Endothelial cell of umbilical vein (primary cell): ENCODE measurements at regions not wholly inside any gene's neighbourhood (a gene's known extent, or its start where the extent isn't known, plus 50 kb on each side); places are given as distances from the start of the nearest gene placed in this dataset.

ENCODE experiments used
- BruUV-seq: library from RNA; stranded (reverse); fragments of 400-500 nt; replicated peaks from 2 replicates; lab custom pipeline; 2021; lab: Mats Ljungman, UMichigan
- CTCF ChIA-PET: fragments of 300-600, 350-600 bp; sonication (Branson Sonifier 250); formaldehyde crosslinking; loops from one replicate; lab custom pipeline; 2021; ENCODE audit warnings: antibody characterized with exemption, inconsistent platforms; lab: Charles Lee
- POLR2A ChIA-PET: fragments of 300-600, 350-600 bp; sonication (Branson Sonifier 250); formaldehyde crosslinking; loops from one replicate; lab custom pipeline; 2021; ENCODE audit warnings: antibody characterized with exemption, inconsistent platforms; lab: Charles Lee
- DNase-seq: peaks from one replicate; pipeline ENCODE4 v3.0.0-alpha.2; 2011; ENCODE audit warnings: low read depth, low spot score
- FAIRE-seq: peaks from 2 replicates; lab custom pipeline; 2011; peaks lifted over from hg19 to GRCh38; lab: Jason Lieb, UNC
- H2AFZ ChIP-seq: 2 replicates; pipeline ENCODE4 v1.6.0; 2012; ENCODE audit warnings: low read depth, low read length, control low read depth, inconsistent platforms
- H3K27ac ChIP-seq: 2 replicates; pipeline ENCODE4 v1.5.1; 2011; ENCODE audit warnings: low read depth, mild to moderate bottlenecking, control low read depth, low read length, moderate library complexity; ENCODE audit not compliant: insufficient read depth
- H3K27me3 ChIP-seq, 2 experiments: 2 replicates each; pipeline versions ENCODE4 v1.6.0 to v1.6.1; 2011; ENCODE audit warnings: low read length in 2 of 2, mixed read lengths in 1 of 2; ENCODE audit not compliant: control insufficient read depth in 2 of 2, insufficient read depth in 2 of 2
- H3K36me3 ChIP-seq, 2 experiments: 2 replicates in 1 of 2; 3 replicates in 1 of 2; pipeline ENCODE4 v1.5.1; 2011; ENCODE audit warnings: low read length in 2 of 2, mild to moderate bottlenecking in 1 of 2, moderate library complexity in 1 of 2; ENCODE audit not compliant: control insufficient read depth in 2 of 2, insufficient read depth in 2 of 2; ENCODE audit errors: extremely low read depth in 1 of 2
- H3K4me1 ChIP-seq: 3 replicates; pipeline ENCODE4 v1.5.1; 2011; ENCODE audit warnings: mild to moderate bottlenecking, low read length; ENCODE audit not compliant: control insufficient read depth, insufficient read depth; ENCODE audit errors: extremely low read depth
- H3K4me2 ChIP-seq: 2 replicates; pipeline ENCODE4 v1.6.1; 2011; ENCODE audit warnings: low read length, control low read depth, mixed read lengths; ENCODE audit not compliant: insufficient read depth
- H3K4me3 ChIP-seq, 3 experiments: fragments of 200-600 bp in 1 of 3; sonication (generic), shearing (Covaris generic) in 1 of 3; replicated peaks in 1 of 3; 2 replicates each; pipeline ENCODE4 v1.5.1; 2011 to 2016; ENCODE audit warnings: control low read depth in 3 of 3, low read length in 3 of 3, mild to moderate bottlenecking in 2 of 3, inconsistent platforms in 1 of 3, low read depth in 1 of 3, moderate library complexity in 1 of 3; ENCODE audit not compliant: insufficient read depth in 1 of 3
- H3K79me2 ChIP-seq: 2 replicates; pipeline ENCODE4 v1.6.0; 2012; ENCODE audit warnings: low read length, inconsistent platforms; ENCODE audit not compliant: control insufficient read depth, insufficient read depth
- H3K9ac ChIP-seq: replicated peaks from 2 replicates; pipeline ENCODE3; 2011; ENCODE audit warnings: low read length, control low read depth; ENCODE audit not compliant: insufficient read depth; ENCODE audit errors: extremely low read depth
- H3K9me1 ChIP-seq: replicated peaks from 3 replicates; pipeline ENCODE4 v1.6.0; 2011; ENCODE audit warnings: mild to moderate bottlenecking, low read length; ENCODE audit not compliant: control insufficient read depth, insufficient read depth; ENCODE audit errors: extremely low read depth
- H3K9me3 ChIP-seq: replicated peaks from 2 replicates; pipeline ENCODE4 v1.5.1; 2012; ENCODE audit warnings: low read length, inconsistent platforms; ENCODE audit not compliant: control insufficient read depth, insufficient read depth
- H4K20me1 ChIP-seq: replicated peaks from 2 replicates; pipeline ENCODE3; 2011; ENCODE audit warnings: mild to moderate bottlenecking, low read length; ENCODE audit not compliant: control insufficient read depth, insufficient read depth; ENCODE audit errors: extremely low read depth
- EZH2 ChIP-seq: IDR thresholded peaks from 2 replicates; pipeline ENCODE4 v1.6.1; 2012; ENCODE audit warnings: borderline replicate concordance, low read depth, mild to moderate bottlenecking, moderate library complexity, low read length, inconsistent platforms; ENCODE audit not compliant: severe bottlenecking
- FOS ChIP-seq: IDR thresholded peaks from 2 replicates; pipeline ENCODE4 v1.6.1; 2011; ENCODE audit warnings: mild to moderate bottlenecking, low read length, moderate library complexity, borderline replicate concordance; ENCODE audit not compliant: insufficient read depth
- GATA2 ChIP-seq: IDR thresholded peaks from 2 replicates; pipeline ENCODE4 v1.7.0; 2011; ENCODE audit warnings: low read depth, mild to moderate bottlenecking, moderate library complexity, mixed read lengths, low read length; ENCODE audit not compliant: insufficient read length, insufficient read depth
- JUN ChIP-seq: IDR thresholded peaks from 2 replicates; pipeline ENCODE4 v1.6.1; 2011; ENCODE audit warnings: borderline replicate concordance, low read depth; ENCODE audit not compliant: insufficient read length, insufficient read depth
- MYC ChIP-seq: IDR thresholded peaks from one replicate; pipeline ENCODE4 v1.6.1; 2011; ENCODE audit warnings: mild to moderate bottlenecking, low read depth, low read length
- POLR2A ChIP-seq: IDR thresholded peaks from 2 replicates; pipeline ENCODE4 v1.6.1; 2012; ENCODE audit warnings: low read depth, mild to moderate bottlenecking, control low read depth, low read length
- POLR2AphosphoS5 ChIP-seq: IDR thresholded peaks from 2 replicates; pipeline ENCODE4 v1.6.1; 2012; ENCODE audit warnings: low read depth, mild to moderate bottlenecking, control low read depth, low read length, moderate library complexity; ENCODE audit not compliant: insufficient read depth
- dilution Hi-C: fragments of 300-500 bp; cut with MboI; formaldehyde crosslinking; loops from one replicate; pipeline ENCODE4 v1.15.0; 2019; ENCODE audit warnings: low sequenced_read_pairs; ENCODE audit not compliant: extremely low pct_ligation_motif_present
- intact Hi-C: fragments of 100-400 bp; cut with micrococcal nuclease; formaldehyde crosslinking; loops from one replicate; pipeline ENCODE4 v1.10.0; 2022
- TF ChIP-seq, protein P1 (sequence below): IDR thresholded peaks from 2 replicates; pipeline ENCODE4 v1.6.1; 2011; ENCODE audit not compliant: insufficient read depth, insufficient read length

DNA sequence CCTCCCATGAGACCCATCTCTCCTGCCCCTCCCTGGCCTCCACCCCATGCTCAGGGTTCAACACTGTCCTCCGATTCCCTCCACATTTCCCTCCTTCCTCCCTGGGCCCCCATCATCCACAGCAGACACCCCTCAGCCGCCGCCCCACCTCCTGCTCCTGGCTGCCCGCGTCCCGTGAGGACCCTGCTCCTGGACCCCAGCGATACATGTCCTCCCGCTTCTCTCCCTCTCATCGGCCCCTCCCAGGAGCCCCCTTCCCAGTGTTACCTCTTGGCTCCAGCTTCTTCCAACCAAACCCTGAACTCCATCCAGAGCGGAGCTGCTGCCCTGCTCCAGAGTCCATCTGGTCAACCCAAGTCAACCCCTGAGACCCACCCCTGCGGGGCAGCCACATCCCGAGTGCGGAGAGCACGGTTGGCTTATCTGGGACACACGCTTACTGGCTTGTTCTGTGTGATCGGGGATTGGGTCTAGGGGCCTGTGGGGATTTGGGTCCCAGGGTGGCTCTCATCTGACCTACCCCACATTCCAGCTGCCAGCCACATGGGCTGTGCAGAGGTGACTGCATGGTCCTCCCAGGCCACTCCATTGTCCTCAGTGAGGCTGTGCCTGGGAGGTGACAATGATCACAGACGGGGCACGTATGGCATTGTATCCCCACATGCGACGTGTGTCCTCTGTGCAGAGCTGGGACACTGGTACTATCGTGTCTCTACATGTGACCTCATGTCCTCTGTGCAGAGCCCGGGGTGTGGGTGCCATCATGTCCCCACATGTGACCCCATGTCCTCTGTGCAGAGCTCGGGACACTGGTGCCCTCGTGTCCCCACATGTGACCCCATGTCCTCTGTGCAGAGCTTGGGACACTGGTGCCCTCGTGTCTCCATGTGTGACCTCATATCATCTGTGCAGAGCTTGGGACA is 333.6 kb downstream of the ADGRD1 start:
- Histone ChIP-seq H3K4me1 (no peaks in the 10 kb centered on the region), H3K4me3 (no peak overlapping the region), H3K27me3 (no peaks in the 10 kb centered on the region), H3K4me2 (no peak overlapping the region), H3K36me3 (no peaks in the 10 kb centered on the region), H4K20me1 (no peaks in the 10 kb centered on the region), H2AFZ (no peak overlapping the region), H3K9me1 (no peaks in the 10 kb centered on the region), H3K9ac (no peak overlapping the region), H3K27ac (no peak overlapping the region), H3K79me2 (no peaks in the 10 kb centered on the region), H3K9me3 (peaks cover 7% of the 10 kb centered on the region)
- TF ChIP-seq, protein P1, sequence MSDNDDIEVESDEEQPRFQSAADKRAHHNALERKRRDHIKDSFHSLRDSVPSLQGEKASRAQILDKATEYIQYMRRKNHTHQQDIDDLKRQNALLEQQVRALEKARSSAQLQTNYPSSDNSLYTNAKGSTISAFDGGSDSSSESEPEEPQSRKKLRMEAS, result no peak
- TF ChIP-seq EZH2 (no peak), JUN (no peak), GATA2 (no peak), MYC (no peak), POLR2A (no peak), POLR2AphosphoS5 (no peak), FOS (no peak)
- FAIRE-seq (no peak), DNase-seq (no peak)
- intact Hi-C loops, result no loop called here
- dilution Hi-C loops, result no loop called here
- BruUV-seq, result no TSS peak
- CTCF ChIA-PET, result no interaction called here
- POLR2A ChIA-PET, result no interaction called here
